Chondrocyte (in vitro differentiated cells): ENCODE measurements at regions not wholly inside any gene's neighbourhood (a gene's known extent, or its start where the extent isn't known, plus 50 kb on each side); places are given as distances from the start of the nearest gene placed in this dataset.

Experiments used
- DNase-seq: peaks from one replicate; pipeline ENCODE4 v3.0.0; 2021; ENCODE audit warnings: mixed read lengths, low spot score
- H3K27ac Mint-ChIP-seq: one replicate; pipeline ENCODE4 v1.8.0; 2021; ENCODE audit warnings: mild to moderate bottlenecking, moderate library complexity, mixed read lengths; ENCODE audit not compliant: unreplicated experiment
- H3K27me3 Mint-ChIP-seq: 2 replicates; pipeline ENCODE4 v1.8.0; 2021; ENCODE audit warnings: low read depth, mixed read lengths
- H3K36me3 Mint-ChIP-seq: 2 replicates; pipeline ENCODE4 v1.8.0; 2021; ENCODE audit warnings: low read depth, mixed read lengths
- H3K4me1 Mint-ChIP-seq: 2 replicates; pipeline ENCODE4 v1.8.0; 2021; ENCODE audit warnings: low read depth, mild to moderate bottlenecking, mixed read lengths
- H3K4me3 Mint-ChIP-seq: one replicate; pipeline ENCODE4 v1.8.0; 2021; ENCODE audit warnings: mild to moderate bottlenecking, moderate library complexity, mixed read lengths; ENCODE audit not compliant: unreplicated experiment
- H3K9me3 Mint-ChIP-seq: 2 replicates; pipeline ENCODE4 v1.8.0; 2021; ENCODE audit warnings: low read depth, mixed read lengths
- TF ChIP-seq, protein P1 (sequence below): fragments of 200-600 bp; sonication (generic); IDR thresholded peaks from 2 replicates; pipeline ENCODE4 v1.5.0; 2021; ENCODE audit warnings: antibody characterized with exemption, mild to moderate bottlenecking, moderate library complexity

DNA sequence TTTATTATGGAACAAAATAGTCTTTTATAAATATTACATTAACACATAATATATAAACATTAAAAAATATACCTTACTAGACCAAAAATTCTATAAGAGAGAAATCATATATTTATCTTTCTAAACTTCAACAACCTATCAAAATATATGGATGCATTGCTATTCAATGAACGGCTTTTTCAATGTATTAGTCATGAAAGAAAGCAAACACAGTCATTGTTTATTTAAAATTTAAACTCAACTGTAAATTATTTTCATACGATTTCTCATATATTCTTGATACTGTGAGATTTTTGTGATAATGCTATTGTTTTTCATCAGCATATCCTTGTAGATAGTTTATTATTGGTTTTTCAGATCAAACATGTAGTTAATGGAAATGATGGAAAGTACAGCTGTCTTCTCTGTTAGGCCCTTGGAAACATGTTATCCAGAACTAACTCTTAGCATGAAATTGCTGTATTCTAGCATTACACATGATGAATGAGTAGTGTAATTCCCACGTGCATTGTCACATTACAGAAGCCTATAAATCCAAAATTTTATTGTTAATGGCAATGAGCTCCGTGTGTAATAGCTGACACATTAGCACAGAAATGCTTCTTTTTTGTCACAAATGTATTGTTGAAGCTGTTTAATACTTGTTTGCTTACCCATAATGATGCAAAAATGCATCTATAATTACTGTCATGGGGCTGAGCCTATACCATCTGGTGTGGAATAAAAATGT, 1639.9 kb downstream of the SLITRK5 start:
- Mint-ChIP-seq H3K4me3 (no peak overlapping the region), H3K36me3 (no peaks in the 10 kb centered on the region), H3K9me3 (peaks cover 4% of the 10 kb centered on the region), H3K27ac (no peak overlapping the region), H3K4me1 (no peaks in the 10 kb centered on the region), H3K27me3 (no peaks in the 10 kb centered on the region)
- TF ChIP-seq, protein P1, sequence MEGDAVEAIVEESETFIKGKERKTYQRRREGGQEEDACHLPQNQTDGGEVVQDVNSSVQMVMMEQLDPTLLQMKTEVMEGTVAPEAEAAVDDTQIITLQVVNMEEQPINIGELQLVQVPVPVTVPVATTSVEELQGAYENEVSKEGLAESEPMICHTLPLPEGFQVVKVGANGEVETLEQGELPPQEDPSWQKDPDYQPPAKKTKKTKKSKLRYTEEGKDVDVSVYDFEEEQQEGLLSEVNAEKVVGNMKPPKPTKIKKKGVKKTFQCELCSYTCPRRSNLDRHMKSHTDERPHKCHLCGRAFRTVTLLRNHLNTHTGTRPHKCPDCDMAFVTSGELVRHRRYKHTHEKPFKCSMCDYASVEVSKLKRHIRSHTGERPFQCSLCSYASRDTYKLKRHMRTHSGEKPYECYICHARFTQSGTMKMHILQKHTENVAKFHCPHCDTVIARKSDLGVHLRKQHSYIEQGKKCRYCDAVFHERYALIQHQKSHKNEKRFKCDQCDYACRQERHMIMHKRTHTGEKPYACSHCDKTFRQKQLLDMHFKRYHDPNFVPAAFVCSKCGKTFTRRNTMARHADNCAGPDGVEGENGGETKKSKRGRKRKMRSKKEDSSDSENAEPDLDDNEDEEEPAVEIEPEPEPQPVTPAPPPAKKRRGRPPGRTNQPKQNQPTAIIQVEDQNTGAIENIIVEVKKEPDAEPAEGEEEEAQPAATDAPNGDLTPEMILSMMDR = no peak
- DNase-seq = no peak

DNA sequence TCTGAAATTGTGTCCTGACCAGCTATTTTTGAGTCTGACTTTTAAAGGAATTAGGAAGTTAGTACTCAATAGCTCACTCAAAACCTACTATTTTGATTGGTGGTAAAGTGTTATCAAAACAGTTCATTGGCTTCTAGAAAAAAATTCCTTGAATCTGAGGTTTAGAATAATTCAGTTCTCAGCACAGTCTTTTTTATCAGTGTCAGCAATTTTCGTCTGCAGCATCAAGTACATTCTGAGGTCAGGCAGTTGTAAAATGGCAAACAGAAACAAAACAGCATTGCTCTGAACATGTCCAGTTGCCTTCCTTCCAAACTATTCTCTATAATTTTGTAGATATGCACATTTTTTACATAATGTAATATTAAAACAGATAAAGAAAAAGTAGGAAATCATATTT, 1644.1 kb downstream of the SLITRK5 start:
- H3K36me3 Mint-ChIP-seq = no peaks in the 10 kb centered on the region
- no peaks in the 10 kb centered on the region for H3K27me3 Mint-ChIP-seq
- DNase-seq = no peak
- no peak overlapping the region for H3K27ac Mint-ChIP-seq
- no peak overlapping the region for H3K4me3 Mint-ChIP-seq
- TF ChIP-seq, protein P1 = no peak
- H3K9me3 Mint-ChIP-seq = peaks cover 4% of the 10 kb centered on the region
- no peaks in the 10 kb centered on the region for H3K4me1 Mint-ChIP-seq

DNA sequence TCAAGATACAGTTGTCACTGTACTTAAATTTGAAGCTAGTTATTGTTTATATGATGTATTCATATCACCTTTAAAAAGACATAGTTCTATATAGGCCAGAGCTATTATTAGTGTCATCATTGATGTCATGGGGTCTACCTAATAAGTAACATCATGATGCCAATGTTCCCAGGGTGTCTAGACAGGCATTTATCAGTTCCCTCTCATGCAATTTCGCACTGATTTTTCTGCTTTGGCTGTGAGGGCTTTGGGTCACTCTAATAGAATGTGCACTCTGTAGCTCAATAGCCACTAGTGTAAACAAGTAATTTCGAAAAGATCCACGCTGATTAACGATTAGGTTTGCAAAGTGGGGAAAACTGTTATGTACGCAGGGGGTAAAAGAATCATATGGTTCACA, 1651.3 kb downstream of the SLITRK5 start:
- H3K36me3 Mint-ChIP-seq = no peaks in the 10 kb centered on the region
- no peaks in the 10 kb centered on the region for H3K27me3 Mint-ChIP-seq
- no peaks in the 10 kb centered on the region for H3K9me3 Mint-ChIP-seq
- DNase-seq = no peak
- peaks cover 2% of the 10 kb centered on the region for H3K4me1 Mint-ChIP-seq
- TF ChIP-seq, protein P1 = no peak
- H3K4me3 Mint-ChIP-seq = no peak overlapping the region
- H3K27ac Mint-ChIP-seq = no peak overlapping the region

DNA sequence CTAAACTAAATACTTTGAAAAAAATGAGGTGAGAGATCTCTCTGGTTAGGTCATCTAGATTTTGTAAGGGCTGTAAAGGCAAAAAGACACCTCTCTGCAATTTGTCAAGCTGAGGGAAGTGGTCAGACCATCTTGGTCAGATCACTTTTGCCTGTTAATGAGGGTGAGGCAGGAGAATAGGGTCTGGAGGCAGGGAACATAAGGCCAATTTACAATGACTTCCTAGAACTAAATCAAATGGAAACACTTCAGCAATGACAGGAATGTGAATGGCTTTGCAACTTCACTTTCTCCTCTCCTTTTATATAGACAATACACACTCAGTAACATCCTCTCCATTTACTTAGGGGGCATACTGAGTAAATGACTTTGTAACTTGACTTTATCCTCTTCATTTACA, 1653.4 kb downstream of the SLITRK5 start:
- Mint-ChIP-seq H3K9me3 (peaks cover 4% of the 10 kb centered on the region), H3K4me1 (peaks cover 2% of the 10 kb centered on the region), H3K27me3 (no peaks in the 10 kb centered on the region), H3K27ac (no peak overlapping the region), H3K36me3 (no peaks in the 10 kb centered on the region), H3K4me3 (no peak overlapping the region)
- TF ChIP-seq, protein P1 = no peak
- no peak for DNase-seq

DNA sequence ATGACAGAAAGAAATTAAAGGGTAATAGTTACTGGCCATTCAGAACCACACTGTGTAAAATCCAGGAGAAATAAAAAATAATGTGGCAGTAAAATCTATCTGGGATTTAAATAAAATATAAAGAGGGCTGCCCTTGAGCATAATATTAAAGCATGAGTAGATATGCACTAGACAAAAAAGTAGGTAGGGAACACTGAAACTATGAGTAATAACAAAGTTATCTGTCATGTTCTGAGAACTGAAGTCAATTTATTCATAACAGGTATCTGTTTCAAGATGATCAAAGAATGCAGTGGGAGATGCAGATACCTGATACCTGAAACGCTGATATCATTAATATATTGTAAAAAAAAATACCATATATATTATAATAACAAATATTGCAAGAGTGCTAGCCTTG, 1672.0 kb downstream of the SLITRK5 start:
- no peak for DNase-seq
- Mint-ChIP-seq H3K9me3 (no peaks in the 10 kb centered on the region), H3K36me3 (no peaks in the 10 kb centered on the region), H3K4me1 (no peaks in the 10 kb centered on the region), H3K27ac (no peak overlapping the region), H3K4me3 (no peak overlapping the region), H3K27me3 (no peaks in the 10 kb centered on the region)
- TF ChIP-seq, protein P1 = no peak
